Prostate gland (tissue), 2 donors: ENCODE measurements at regions not wholly inside any gene's neighbourhood (a gene's known extent, or its start where the extent isn't known, plus 50 kb on each side); places are given as distances from the start of the nearest gene placed in this dataset.

Experiments
- POLR2A ChIP-seq: fragments of 450-650 bp; IDR thresholded peaks from one replicate; pipeline ENCODE4 v1.6.1; 2016; ENCODE audit warnings: antibody characterized with exemption, mild to moderate bottlenecking
- POLR2AphosphoS5 ChIP-seq: sonication (generic); formaldehyde crosslinking; IDR thresholded peaks from one replicate; pipeline ENCODE4 v1.6.1; 2017; ENCODE audit warnings: antibody characterized with exemption
- TF ChIP-seq, protein P1 (sequence below), 4 experiments: fragments of 200-600 bp in 2 of 4; fragments of 450-650 bp in 2 of 4; sonication (generic) in 2 of 4; IDR thresholded peaks; 1 replicate in 3 of 4; 2 replicates in 1 of 4; pipeline ENCODE4 v1.5.1; 2016 to 2019; ENCODE audit warnings: antibody characterized with exemption in 4 of 4, mild to moderate bottlenecking in 2 of 4, moderate library complexity in 2 of 4

- TF ChIP-seq POLR2A, result no peak
- TF ChIP-seq, protein P1, sequence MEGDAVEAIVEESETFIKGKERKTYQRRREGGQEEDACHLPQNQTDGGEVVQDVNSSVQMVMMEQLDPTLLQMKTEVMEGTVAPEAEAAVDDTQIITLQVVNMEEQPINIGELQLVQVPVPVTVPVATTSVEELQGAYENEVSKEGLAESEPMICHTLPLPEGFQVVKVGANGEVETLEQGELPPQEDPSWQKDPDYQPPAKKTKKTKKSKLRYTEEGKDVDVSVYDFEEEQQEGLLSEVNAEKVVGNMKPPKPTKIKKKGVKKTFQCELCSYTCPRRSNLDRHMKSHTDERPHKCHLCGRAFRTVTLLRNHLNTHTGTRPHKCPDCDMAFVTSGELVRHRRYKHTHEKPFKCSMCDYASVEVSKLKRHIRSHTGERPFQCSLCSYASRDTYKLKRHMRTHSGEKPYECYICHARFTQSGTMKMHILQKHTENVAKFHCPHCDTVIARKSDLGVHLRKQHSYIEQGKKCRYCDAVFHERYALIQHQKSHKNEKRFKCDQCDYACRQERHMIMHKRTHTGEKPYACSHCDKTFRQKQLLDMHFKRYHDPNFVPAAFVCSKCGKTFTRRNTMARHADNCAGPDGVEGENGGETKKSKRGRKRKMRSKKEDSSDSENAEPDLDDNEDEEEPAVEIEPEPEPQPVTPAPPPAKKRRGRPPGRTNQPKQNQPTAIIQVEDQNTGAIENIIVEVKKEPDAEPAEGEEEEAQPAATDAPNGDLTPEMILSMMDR (IDR thresholded peaks at IDR 0.05), result no peak
- no peak for TF ChIP-seq POLR2AphosphoS5
These were observed 247.3 kb downstream of the SPATA18 start for GRCh38 chr4:52298444-52298843.
